ENCODE measurements at regions not wholly inside any gene's neighbourhood (a gene's known extent, or its start where the extent isn't known, plus 50 kb on each side); places are given as distances from the start of the nearest gene placed in this dataset.

- TF ChIP-seq CTCF (conservative IDR thresholded peaks at IDR 0.05): no peak
- no peak for TF ChIP-seq EZH2 (IDR thresholded peaks at IDR 0.05; ENCODE audit: low read depth)
Observed at GRCh38 chr6:126620719-126621118, 280.8 kb downstream of the CENPW start.

Data from PC-9 (cell line).